GM12878 (cell line): ENCODE measurements at regions not wholly inside any gene's neighbourhood (a gene's known extent, or its start where the extent isn't known, plus 50 kb on each side); places are given as distances from the start of the nearest gene placed in this dataset.

Experiments
- ATAC-seq: fragments of 200-7000 bp; cut with Tn5 transposase; 3 replicates; pipeline ENCODE4 v1.9.1; 2020; ENCODE audit warnings: mild to moderate bottlenecking, moderate library complexity
- BruUV-seq: library from RNA; stranded (reverse); fragments of 400-500 nt; replicated peaks from 2 replicates; lab custom pipeline; 2021; lab: Mats Ljungman, UMichigan
- CTCF ChIA-PET: fragments of 300-600 bp; sonication (Branson Sonifier 250); formaldehyde crosslinking; extraction: SDS; loops from one replicate; lab custom pipeline; 2021; ENCODE audit warnings: inconsistent platforms; lab: Yijun Ruan, JAX
- POLR2A ChIA-PET: fragments of 350-600 bp; formaldehyde crosslinking; extraction: SDS; loops from one replicate; lab custom pipeline; 2021; ENCODE audit warnings: inconsistent platforms; lab: Charles Lee
- RAD21 ChIA-PET: fragments of 300-600 bp; sonication (Branson Sonifier 250); formaldehyde crosslinking; loops from one replicate; lab custom pipeline; 2023; ENCODE audit warnings: antibody characterized with exemption; ENCODE audit not compliant: unreplicated experiment; lab: Charles Lee
- SMC1A ChIA-PET: fragments of 300-600 bp; sonication (Branson Sonifier 250); formaldehyde crosslinking; loops from one replicate; lab custom pipeline; 2023; ENCODE audit not compliant: unreplicated experiment, uncharacterized antibody; lab: Charles Lee
- DNase-seq: peaks from one replicate; pipeline ENCODE4 v3.0.0-alpha.2; 2011; ENCODE audit warnings: low read depth, low spot score
- FAIRE-seq: peaks from 3 replicates; lab custom pipeline; 2011; peaks lifted over from hg19 to GRCh38; lab: Jason Lieb, UNC
- H2AFZ ChIP-seq: 2 replicates; pipeline ENCODE4 v1.6.0; 2011; ENCODE audit warnings: low read depth, low read length, control low read depth; ENCODE audit not compliant: control insufficient read depth
- H3K27ac ChIP-seq: 2 replicates; pipeline ENCODE4 v1.5.1; 2011; ENCODE audit warnings: control low read depth; ENCODE audit not compliant: control insufficient read depth, insufficient read depth
- H3K27me3 ChIP-seq, 2 experiments: replicated peaks in 1 of 2; 2 replicates each; pipeline versions ENCODE4 v1.6.0 to v1.6.1; 2011; ENCODE audit warnings: low read length in 1 of 2; ENCODE audit not compliant: control insufficient read depth in 2 of 2, insufficient read depth in 2 of 2
- H3K36me3 ChIP-seq, 2 experiments: 2 replicates each; pipeline ENCODE4 v1.5.1; 2011; ENCODE audit warnings: low read length in 1 of 2; ENCODE audit not compliant: control insufficient read depth in 2 of 2, insufficient read depth in 2 of 2
- H3K4me1 ChIP-seq: 2 replicates; pipeline ENCODE4 v1.6.1; 2011; ENCODE audit warnings: mild to moderate bottlenecking, low read length, moderate library complexity, mixed read lengths; ENCODE audit not compliant: control insufficient read depth, insufficient read depth
- H3K4me2 ChIP-seq: 2 replicates; pipeline ENCODE4 v1.6.0; 2011; ENCODE audit warnings: control low read depth; ENCODE audit not compliant: control insufficient read depth, insufficient read depth
- H3K4me3 ChIP-seq: fragments of 200-600 bp; sonication (generic); 2 replicates; pipeline ENCODE4 v1.5.1; 2016
- H3K79me2 ChIP-seq: 2 replicates; pipeline ENCODE4 v1.6.0; 2011; ENCODE audit warnings: low read length; ENCODE audit not compliant: control insufficient read depth, insufficient read depth
- H3K9ac ChIP-seq: 2 replicates; pipeline ENCODE4 v1.8.0; 2011; ENCODE audit warnings: low read length, control low read depth, mixed read lengths; ENCODE audit not compliant: control insufficient read depth, insufficient read depth
- H3K9me3 ChIP-seq: replicated peaks from 3 replicates; pipeline ENCODE4 v1.5.1; 2011; ENCODE audit warnings: mild to moderate bottlenecking, low read length; ENCODE audit not compliant: control insufficient read depth, insufficient read depth
- H4K20me1 ChIP-seq: 2 replicates; pipeline ENCODE4 v1.6.0; 2011; ENCODE audit not compliant: control insufficient read depth, insufficient read depth
- CHD4 ChIP-seq: fragments of 200-600 bp; sonication (generic); IDR thresholded peaks from 2 replicates; pipeline ENCODE4 v1.6.1; 2016; ENCODE audit warnings: mild to moderate bottlenecking
- EGR1 ChIP-seq, 2 experiments: IDR thresholded peaks; 1 replicate in 1 of 2; 2 replicates in 1 of 2; pipeline ENCODE4 v1.6.1; 2011 to 2012; ENCODE audit warnings: low read depth in 2 of 2, low read length in 2 of 2, borderline replicate concordance in 1 of 2, mild to moderate bottlenecking in 1 of 2, moderate library complexity in 1 of 2
- NR2C2 ChIP-seq: IDR thresholded peaks from 2 replicates; pipeline ENCODE4 v1.6.1; 2011; ENCODE audit warnings: borderline replicate concordance, low read depth; ENCODE audit not compliant: control insufficient read depth, insufficient read length
- PAX8 ChIP-seq: fragments of 450-650 bp; IDR thresholded peaks from 2 replicates; pipeline ENCODE4 v1.6.1; 2017; ENCODE audit warnings: mild to moderate bottlenecking, moderate library complexity
- SIN3A ChIP-seq: IDR thresholded peaks from 2 replicates; pipeline ENCODE4 v1.6.1; 2012; ENCODE audit warnings: low read depth, low read length, improper control_type of control experiment
- SMAD5 ChIP-seq: IDR thresholded peaks from 2 replicates; pipeline ENCODE4 v1.6.1; 2016; ENCODE audit warnings: antibody characterized with exemption, low read depth
- SUPT20H ChIP-seq: IDR thresholded peaks from 2 replicates; pipeline ENCODE4 v1.6.1; 2011; ENCODE audit warnings: low read depth, mild to moderate bottlenecking, low read length, moderate library complexity, borderline replicate concordance; ENCODE audit not compliant: control insufficient read depth
- SUZ12 ChIP-seq: fragments of 200-600 bp; sonication (generic); IDR thresholded peaks from one replicate; pipeline ENCODE4 v1.6.1; 2018; ENCODE audit warnings: antibody characterized with exemption, mild to moderate bottlenecking; ENCODE audit not compliant: unreplicated experiment
- WGBS: methylation state at CpG from one replicate; pipeline ENCODE4 v1.1.6; 2016; ENCODE audit warnings: low lambda C conversion rate; ENCODE audit not compliant: insufficient replicate concordance, insufficient coverage; ENCODE audit errors: missing lambda C conversion rate; 5-methylcytosine and 5-hydroxymethylcytosine counted together
- in situ Hi-C: fragments of 300-500 bp; cut with MboI; formaldehyde crosslinking; loops from 9 replicates; pipeline ENCODE4 v1.14.3; 2018; ENCODE audit warnings: mixed read lengths
- intact Hi-C: fragments of 100-400 bp; cut with micrococcal nuclease; formaldehyde crosslinking; loops from one replicate; pipeline ENCODE4 v1.14.2; 2022; ENCODE audit not compliant: unreplicated experiment
- TF ChIP-seq, protein P1 (sequence below): fragments of 450-650 bp; IDR thresholded peaks from 2 replicates; pipeline ENCODE4 v1.6.1; 2017; ENCODE audit warnings: mild to moderate bottlenecking, moderate library complexity

DNA sequence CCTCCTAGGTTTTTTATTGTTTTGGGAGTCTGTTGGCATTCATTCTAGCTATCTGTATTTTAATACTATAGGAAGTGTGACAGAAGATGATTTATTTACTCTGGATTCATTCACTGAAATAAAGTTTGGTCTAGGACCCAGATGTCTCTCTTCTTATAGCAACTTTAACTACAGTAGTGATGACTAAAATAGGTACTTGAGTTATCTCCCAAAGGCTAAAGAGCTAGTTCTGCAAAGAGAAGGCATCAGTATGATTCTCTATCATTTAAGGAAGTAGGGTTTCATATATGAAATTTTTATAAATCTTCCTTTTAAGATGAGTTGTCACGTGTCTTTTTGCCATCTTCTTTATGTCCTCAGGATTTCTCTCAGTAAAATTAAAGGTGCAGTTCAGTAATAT lies 507.4 kb downstream of the KCTD12 start:
- no peak overlapping the region for H3K27ac ChIP-seq
- H3K36me3 ChIP-seq: no peaks in the 10 kb centered on the region
- BruUV-seq: no TSS peak
- no peak overlapping the region for H2AFZ ChIP-seq
- H3K79me2 ChIP-seq: no peaks in the 10 kb centered on the region
- FAIRE-seq (no peak), ATAC-seq (no peak), DNase-seq (no peak)
- in situ Hi-C loops: no loop called here
- no peaks in the 10 kb centered on the region for H3K9me3 ChIP-seq
- TF ChIP-seq EGR1 (IDR thresholded peaks at IDR 0.05; ENCODE audit: borderline replicate concordance in 1 of 2, low read depth in 2 of 2, low read length in 2 of 2) (no peak), SUPT20H (no peak), PAX8 (no peak), CHD4 (no peak), NR2C2 (no peak)
- ChIA-PET CTCF (no interaction called here), RAD21 (no interaction called here), SMC1A (no interaction called here), POLR2A (no interaction called here)
- WGBS: 0% methylated on average over 1 of the region's 1 CpG
- H3K4me3 ChIP-seq: no peak overlapping the region
- H4K20me1 ChIP-seq: no peaks in the 10 kb centered on the region
- no peak overlapping the region for H3K9ac ChIP-seq
- no peak overlapping the region for H3K4me2 ChIP-seq
- H3K27me3 ChIP-seq: no peaks in the 10 kb centered on the region
- intact Hi-C loops: no loop called here
- H3K4me1 ChIP-seq: no peaks in the 10 kb centered on the region

DNA sequence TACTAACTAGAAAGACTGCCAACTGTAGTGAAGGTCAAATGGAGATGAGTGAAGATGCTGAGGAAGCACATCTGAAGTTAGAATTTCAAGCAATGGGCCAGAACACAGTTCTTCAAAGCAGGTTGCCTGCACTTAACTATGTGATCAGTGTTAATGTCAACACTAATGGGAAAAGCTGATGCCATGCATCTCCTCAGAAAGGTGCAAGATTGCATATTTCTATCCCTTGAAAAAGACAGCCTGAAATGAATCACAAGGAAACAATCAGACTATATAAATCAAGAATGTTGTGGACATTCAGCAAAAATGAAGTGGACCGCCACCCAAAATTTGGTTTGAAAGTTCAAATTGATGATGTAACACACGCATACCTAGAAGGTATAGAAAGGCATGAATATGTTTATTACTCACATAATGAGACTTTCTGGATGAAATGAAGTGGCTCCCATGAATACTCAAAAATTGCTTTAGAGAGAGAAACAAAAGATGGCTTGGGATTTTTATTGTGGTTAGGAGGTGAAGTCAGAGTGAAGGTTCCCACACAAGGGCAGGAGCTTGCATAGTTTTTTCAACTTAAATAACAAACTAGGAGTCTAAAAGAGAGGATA lies 522.4 kb downstream of the KCTD12 start:
- SMC1A ChIA-PET: no interaction called here
- BruUV-seq: no TSS peak
- POLR2A ChIA-PET: no interaction called here
- intact Hi-C loops (no loop called here), in situ Hi-C loops (no loop called here)
- RAD21 ChIA-PET: no interaction called here
- H3K27ac ChIP-seq: no peak overlapping the region
- H3K36me3 ChIP-seq: no peaks in the 10 kb centered on the region
- WGBS: 18% methylated on average over 2 of the region's 2 CpGs
- ATAC-seq: no peak
- no peak for FAIRE-seq
- H3K9me3 ChIP-seq: no peaks in the 10 kb centered on the region
- DNase-seq: no peak
- CTCF ChIA-PET: interaction anchor here (0.6 kb wide), 1 partner anchor 132 kb away, joined by 4 read pairs; no protein-coding TSS in a partner anchor
- H3K27me3 ChIP-seq: no peaks in the 10 kb centered on the region
- no peak overlapping the region for H3K4me3 ChIP-seq
- no peak overlapping the region for H3K4me2 ChIP-seq
- H3K4me1 ChIP-seq: no peaks in the 10 kb centered on the region
- H2AFZ ChIP-seq: no peak overlapping the region
- H4K20me1 ChIP-seq: no peaks in the 10 kb centered on the region
- H3K9ac ChIP-seq: no peak overlapping the region
- no peaks in the 10 kb centered on the region for H3K79me2 ChIP-seq
- TF ChIP-seq SMAD5 (no peak), SUZ12 (no peak), SIN3A (no peak)
- TF ChIP-seq, protein P1, sequence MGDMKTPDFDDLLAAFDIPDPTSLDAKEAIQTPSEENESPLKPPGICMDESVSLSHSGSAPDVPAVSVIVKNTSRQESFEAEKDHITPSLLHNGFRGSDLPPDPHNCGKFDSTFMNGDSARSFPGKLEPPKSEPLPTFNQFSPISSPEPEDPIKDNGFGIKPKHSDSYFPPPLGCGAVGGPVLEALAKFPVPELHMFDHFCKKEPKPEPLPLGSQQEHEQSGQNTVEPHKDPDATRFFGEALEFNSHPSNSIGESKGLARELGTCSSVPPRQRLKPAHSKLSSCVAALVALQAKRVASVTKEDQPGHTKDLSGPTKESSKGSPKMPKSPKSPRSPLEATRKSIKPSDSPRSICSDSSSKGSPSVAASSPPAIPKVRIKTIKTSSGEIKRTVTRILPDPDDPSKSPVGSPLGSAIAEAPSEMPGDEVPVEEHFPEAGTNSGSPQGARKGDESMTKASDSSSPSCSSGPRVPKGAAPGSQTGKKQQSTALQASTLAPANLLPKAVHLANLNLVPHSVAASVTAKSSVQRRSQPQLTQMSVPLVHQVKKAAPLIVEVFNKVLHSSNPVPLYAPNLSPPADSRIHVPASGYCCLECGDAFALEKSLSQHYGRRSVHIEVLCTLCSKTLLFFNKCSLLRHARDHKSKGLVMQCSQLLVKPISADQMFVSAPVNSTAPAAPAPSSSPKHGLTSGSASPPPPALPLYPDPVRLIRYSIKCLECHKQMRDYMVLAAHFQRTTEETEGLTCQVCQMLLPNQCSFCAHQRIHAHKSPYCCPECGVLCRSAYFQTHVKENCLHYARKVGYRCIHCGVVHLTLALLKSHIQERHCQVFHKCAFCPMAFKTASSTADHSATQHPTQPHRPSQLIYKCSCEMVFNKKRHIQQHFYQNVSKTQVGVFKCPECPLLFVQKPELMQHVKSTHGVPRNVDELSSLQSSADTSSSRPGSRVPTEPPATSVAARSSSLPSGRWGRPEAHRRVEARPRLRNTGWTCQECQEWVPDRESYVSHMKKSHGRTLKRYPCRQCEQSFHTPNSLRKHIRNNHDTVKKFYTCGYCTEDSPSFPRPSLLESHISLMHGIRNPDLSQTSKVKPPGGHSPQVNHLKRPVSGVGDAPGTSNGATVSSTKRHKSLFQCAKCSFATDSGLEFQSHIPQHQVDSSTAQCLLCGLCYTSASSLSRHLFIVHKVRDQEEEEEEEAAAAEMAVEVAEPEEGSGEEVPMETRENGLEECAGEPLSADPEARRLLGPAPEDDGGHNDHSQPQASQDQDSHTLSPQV: no peak
- TF ChIP-seq, all 136 proteins: peak for 0
